GM12873 (cell line): ENCODE measurements at regions not wholly inside any gene's neighbourhood (a gene's known extent, or its start where the extent isn't known, plus 50 kb on each side); places are given as distances from the start of the nearest gene placed in this dataset.

Source experiments
- TF ChIP-seq, protein P1 (sequence below): IDR thresholded peaks from 2 replicates; pipeline ENCODE4 v1.5.1; 2012; ENCODE audit warnings: low read depth, mild to moderate bottlenecking, moderate library complexity, low read length, control low read depth; ENCODE audit not compliant: insufficient read depth; ENCODE audit errors: missing control alignments

- TF ChIP-seq, protein P1, sequence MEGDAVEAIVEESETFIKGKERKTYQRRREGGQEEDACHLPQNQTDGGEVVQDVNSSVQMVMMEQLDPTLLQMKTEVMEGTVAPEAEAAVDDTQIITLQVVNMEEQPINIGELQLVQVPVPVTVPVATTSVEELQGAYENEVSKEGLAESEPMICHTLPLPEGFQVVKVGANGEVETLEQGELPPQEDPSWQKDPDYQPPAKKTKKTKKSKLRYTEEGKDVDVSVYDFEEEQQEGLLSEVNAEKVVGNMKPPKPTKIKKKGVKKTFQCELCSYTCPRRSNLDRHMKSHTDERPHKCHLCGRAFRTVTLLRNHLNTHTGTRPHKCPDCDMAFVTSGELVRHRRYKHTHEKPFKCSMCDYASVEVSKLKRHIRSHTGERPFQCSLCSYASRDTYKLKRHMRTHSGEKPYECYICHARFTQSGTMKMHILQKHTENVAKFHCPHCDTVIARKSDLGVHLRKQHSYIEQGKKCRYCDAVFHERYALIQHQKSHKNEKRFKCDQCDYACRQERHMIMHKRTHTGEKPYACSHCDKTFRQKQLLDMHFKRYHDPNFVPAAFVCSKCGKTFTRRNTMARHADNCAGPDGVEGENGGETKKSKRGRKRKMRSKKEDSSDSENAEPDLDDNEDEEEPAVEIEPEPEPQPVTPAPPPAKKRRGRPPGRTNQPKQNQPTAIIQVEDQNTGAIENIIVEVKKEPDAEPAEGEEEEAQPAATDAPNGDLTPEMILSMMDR: no peak
These were observed 1068.0 kb upstream of the ALCAM start for GRCh38 chr3:104298662-104299061.

GRCh38 chr3:104316118-104316517 lies 1050.6 kb upstream of the ALCAM start:
- TF ChIP-seq, protein P1: no peak

DNA sequence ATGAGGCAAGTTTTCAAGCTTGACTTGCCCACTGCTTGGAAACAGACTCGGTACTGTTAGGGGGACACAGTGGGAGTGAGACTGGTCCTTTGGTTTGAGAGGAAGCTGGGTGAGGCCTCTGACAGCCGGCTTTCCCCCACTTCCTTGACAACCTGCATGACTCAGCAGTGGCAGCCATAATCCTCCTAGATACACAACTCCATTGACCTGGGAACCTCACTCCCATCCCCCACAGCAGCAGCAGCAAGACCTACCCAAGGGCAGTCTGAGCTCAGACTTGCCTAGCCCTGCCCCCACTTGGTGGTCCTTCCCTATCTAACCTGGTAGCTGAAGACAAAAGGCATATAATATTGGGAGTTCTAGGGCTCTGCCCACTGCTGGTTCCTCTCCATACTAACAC lies 1043.5 kb upstream of the ALCAM start:
- TF ChIP-seq, protein P1: no peak

DNA sequence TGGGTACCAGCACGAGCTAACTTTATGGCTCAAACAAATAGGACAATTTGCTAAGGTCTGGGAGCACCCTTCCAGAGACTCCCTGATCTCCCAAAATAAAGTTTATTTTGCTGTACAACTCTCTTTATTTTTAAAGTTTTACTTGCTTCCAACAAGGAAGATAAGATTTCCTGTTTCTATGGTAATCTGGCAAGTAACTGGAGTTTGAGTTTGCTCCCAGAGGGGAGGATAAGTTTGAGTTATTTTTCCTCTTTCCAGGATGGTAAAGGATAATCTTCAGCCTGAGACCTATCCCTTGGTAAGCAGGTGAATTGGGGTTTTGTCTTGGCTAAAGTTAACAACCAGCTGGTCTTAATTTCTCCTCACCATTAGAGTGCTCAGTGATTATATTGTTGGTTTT lies 1019.4 kb upstream of the ALCAM start:
- TF ChIP-seq, protein P1: no peak

DNA sequence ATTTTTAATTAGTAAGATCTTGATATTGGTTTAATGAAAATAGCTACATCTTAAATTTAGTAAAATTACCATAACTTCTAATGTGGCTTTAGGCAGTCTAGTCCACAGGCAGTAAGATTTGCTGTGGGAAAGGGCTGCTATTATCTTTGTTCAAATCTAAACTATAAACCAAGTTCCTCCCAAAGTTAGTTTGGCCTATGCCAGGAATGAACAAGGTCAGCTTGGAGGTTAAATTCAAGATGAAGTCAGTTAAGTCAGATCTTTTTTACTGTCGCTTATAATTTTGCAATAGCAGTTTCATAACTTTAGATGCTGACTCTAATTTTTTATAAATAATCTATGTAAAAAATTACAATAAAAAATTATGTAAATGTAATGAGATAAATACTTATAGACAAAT lies 1016.9 kb upstream of the ALCAM start:
- TF ChIP-seq, protein P1: no peak

DNA sequence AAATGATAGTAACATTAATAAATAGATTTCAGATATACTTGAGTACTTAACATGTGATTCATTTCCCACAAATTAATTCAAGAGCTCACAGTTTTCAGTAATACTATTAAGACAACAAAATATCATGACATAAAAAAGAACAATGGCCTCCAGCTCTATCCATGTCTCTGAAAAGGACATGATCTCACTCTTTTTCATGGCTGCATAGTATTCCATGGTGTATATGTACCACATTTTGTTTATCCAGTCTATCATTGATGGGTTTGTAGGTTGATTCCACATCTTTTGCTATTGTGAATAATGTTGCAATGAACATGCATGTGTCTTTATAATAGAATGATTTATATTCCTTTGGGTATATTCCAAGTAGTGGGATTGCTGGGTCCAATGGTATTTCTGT lies 1012.8 kb upstream of the ALCAM start:
- TF ChIP-seq, protein P1: no peak

DNA sequence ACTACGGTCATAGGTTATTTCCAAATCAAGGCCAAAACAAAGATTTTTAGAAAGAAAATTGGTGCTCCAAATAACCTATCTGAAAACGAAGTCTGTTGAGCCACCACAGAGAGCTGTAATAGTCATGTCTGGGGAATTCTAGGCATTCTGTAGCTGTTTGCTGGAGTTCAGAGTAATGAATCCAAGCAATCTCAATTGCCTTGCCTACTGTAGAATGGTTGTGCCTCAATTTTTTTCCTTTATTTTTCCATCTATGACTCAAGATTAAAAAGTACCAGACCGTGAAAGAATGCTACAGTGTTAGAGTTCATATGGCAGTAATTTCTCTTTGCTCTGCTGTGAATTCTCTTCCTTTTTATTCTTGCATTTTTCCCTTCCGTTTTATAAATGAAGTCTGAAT lies 1007.2 kb upstream of the ALCAM start:
- TF ChIP-seq, protein P1: no peak
